GM03348 (cell line): ENCODE measurements at regions not wholly inside any gene's neighbourhood (a gene's known extent, or its start where the extent isn't known, plus 50 kb on each side); places are given as distances from the start of the nearest gene placed in this dataset.
A peak's percentile ranks its signal among the peaks of the same experiment; 100 is the strongest.

Experiments
- DNase-seq: peaks from one replicate; pipeline ENCODE4 v3.0.0; 2012; ENCODE audit warnings: low spot score

- no peak for DNase-seq
Measured at GRCh38 chr15:87357637-87358313, 898.8 kb downstream of the NTRK3 start.

GRCh38 chr15:87355946-87356345 is 900.6 kb downstream of the NTRK3 start:
- no peak for DNase-seq

GRCh38 chr15:87354661-87355410 is 901.7 kb downstream of the NTRK3 start:
- DNase-seq, result peak; percentile 44

GRCh38 chr15:87349181-87349580 is 907.4 kb downstream of the NTRK3 start:
- no peak for DNase-seq

- no peak for DNase-seq
Measured at GRCh38 chr15:87348746-87349145, 907.8 kb downstream of the NTRK3 start.

- no peak for DNase-seq
Measured at GRCh38 chr15:87347806-87348515, 908.6 kb downstream of the NTRK3 start.

GRCh38 chr15:87345961-87346360 is 910.6 kb downstream of the NTRK3 start:
- no peak for DNase-seq

GRCh38 chr15:87343966-87344365 is 912.6 kb downstream of the NTRK3 start:
- no peak for DNase-seq

- no peak for DNase-seq
Measured at GRCh38 chr15:87340370-87340769, 916.2 kb downstream of the NTRK3 start.

- no peak for DNase-seq
Measured at GRCh38 chr15:87326269-87326668, 930.3 kb downstream of the NTRK3 start.

- no peak for DNase-seq
Measured at GRCh38 chr15:87322870-87323269, 933.7 kb downstream of the NTRK3 start.

- no peak for DNase-seq
Measured at GRCh38 chr15:87322265-87322664, 934.3 kb downstream of the NTRK3 start.

GRCh38 chr15:87317900-87318299 is 938.6 kb downstream of the NTRK3 start:
- no peak for DNase-seq

GRCh38 chr15:87312221-87312620 is 944.3 kb downstream of the NTRK3 start:
- no peak for DNase-seq

- no peak for DNase-seq
Measured at GRCh38 chr15:87300146-87300545, 956.4 kb downstream of the NTRK3 start.

- DNase-seq, result no peak
Measured at GRCh38 chr15:87294854-87295253, 961.7 kb downstream of the NTRK3 start.

GRCh38 chr15:87293031-87293430 is 963.5 kb downstream of the NTRK3 start:
- peak; percentile 6 for DNase-seq

GRCh38 chr15:87287156-87287555 is 969.4 kb downstream of the NTRK3 start:
- DNase-seq, result peak; percentile 48

GRCh38 chr15:87269566-87269965 is 987.0 kb downstream of the NTRK3 start:
- DNase-seq, result no peak

- DNase-seq, result no peak
Measured at GRCh38 chr15:87268675-87269074, 987.9 kb downstream of the NTRK3 start.

- peak; percentile 63 for DNase-seq
Measured at GRCh38 chr15:87267798-87268197, 988.7 kb downstream of the NTRK3 start.

GRCh38 chr15:87263871-87264270 is 992.7 kb downstream of the NTRK3 start:
- no peak for DNase-seq

- no peak for DNase-seq
Measured at GRCh38 chr15:87263296-87263695, 993.2 kb downstream of the NTRK3 start.
